Testis (tissue), 2 donors: ENCODE measurements at regions not wholly inside any gene's neighbourhood (a gene's known extent, or its start where the extent isn't known, plus 50 kb on each side); places are given as distances from the start of the nearest gene placed in this dataset.

Experiments
- CTCF ChIP-seq, 3 experiments: fragments of 450-650 bp in 2 of 3; fragments of 200-600 bp in 1 of 3; sonication (generic) in 1 of 3; IDR thresholded peaks; one replicate each; pipeline ENCODE4 v1.5.1; 2016 to 2019; ENCODE audit warnings: antibody characterized with exemption in 3 of 3, mild to moderate bottlenecking in 2 of 3, moderate library complexity in 1 of 3
- POLR2A ChIP-seq: fragments of 450-650 bp; IDR thresholded peaks from one replicate; pipeline ENCODE4 v1.6.1; 2017; ENCODE audit warnings: antibody characterized with exemption, mild to moderate bottlenecking, moderate library complexity

GRCh38 chr20:57892471-57892870 is 182.7 kb upstream of the PMEPA1 start:
- TF ChIP-seq POLR2A (no peak), CTCF (IDR thresholded peaks at IDR 0.05) (no peak)
